WERI-Rb-1 (cell line): ENCODE measurements at regions not wholly inside any gene's neighbourhood (a gene's known extent, or its start where the extent isn't known, plus 50 kb on each side); places are given as distances from the start of the nearest gene placed in this dataset.

Source experiments
- DNase-seq: peaks from one replicate; pipeline ENCODE4 v3.0.0-alpha.2; 2020
- H3K27ac ChIP-seq: fragments of 250-450 bp; sonication (Bioruptor Pico); 2 replicates; pipeline ENCODE4 v1.5.1; 2020; ENCODE audit warnings: mild to moderate bottlenecking, moderate library complexity
- H3K27me3 ChIP-seq: fragments of 250-450 bp; sonication (Bioruptor Pico); 2 replicates; pipeline ENCODE4 v1.5.1; 2021; ENCODE audit warnings: mild to moderate bottlenecking, low read depth, moderate library complexity; ENCODE audit not compliant: insufficient read depth, severe bottlenecking
- H3K36me3 ChIP-seq: fragments of 250-450 bp; sonication (Bioruptor Pico); 2 replicates; pipeline ENCODE4 v1.5.1; 2020; ENCODE audit warnings: mild to moderate bottlenecking, moderate library complexity
- H3K4me3 ChIP-seq: 2 replicates; pipeline ENCODE4 v1.5.1; 2011; ENCODE audit warnings: low read depth, mild to moderate bottlenecking, control low read depth, low read length
- H3K9me3 ChIP-seq: fragments of 250-450 bp; sonication (Bioruptor Pico); 2 replicates; pipeline ENCODE4 v1.5.1; 2021; ENCODE audit warnings: mild to moderate bottlenecking, moderate library complexity; ENCODE audit not compliant: severe bottlenecking
- TF ChIP-seq, protein P1 (sequence below): IDR thresholded peaks from 2 replicates; pipeline ENCODE4 v1.5.1; 2011; ENCODE audit warnings: low read depth, mild to moderate bottlenecking, control low read depth, inconsistent platforms, low read length

DNA sequence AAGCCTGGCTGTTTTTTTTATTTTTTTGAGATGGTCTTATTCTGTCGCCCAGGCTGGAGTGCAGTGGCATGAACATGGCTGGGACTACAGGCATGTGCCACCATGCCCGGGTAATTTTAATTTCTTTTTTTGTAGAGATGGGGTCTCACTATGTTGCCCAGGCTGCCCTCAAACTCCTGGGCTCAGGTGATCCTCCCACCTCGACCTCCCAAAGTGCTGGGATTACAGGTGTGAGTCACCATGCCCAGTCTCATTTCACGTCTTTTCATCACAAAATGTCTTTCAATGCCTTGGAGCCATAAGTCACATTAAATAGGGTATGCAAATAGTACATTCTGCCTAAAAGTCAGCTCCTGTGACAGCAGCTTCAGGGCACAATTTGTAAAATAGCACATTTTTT, 52.8 kb downstream of the SOX2 start:
- Histone ChIP-seq H3K27ac (no peak overlapping the region), H3K27me3 (peaks cover 67% of the 10 kb centered on the region), H3K4me3 (no peak overlapping the region), H3K9me3 (no peaks in the 10 kb centered on the region), H3K36me3 (no peaks in the 10 kb centered on the region)
- TF ChIP-seq, protein P1, sequence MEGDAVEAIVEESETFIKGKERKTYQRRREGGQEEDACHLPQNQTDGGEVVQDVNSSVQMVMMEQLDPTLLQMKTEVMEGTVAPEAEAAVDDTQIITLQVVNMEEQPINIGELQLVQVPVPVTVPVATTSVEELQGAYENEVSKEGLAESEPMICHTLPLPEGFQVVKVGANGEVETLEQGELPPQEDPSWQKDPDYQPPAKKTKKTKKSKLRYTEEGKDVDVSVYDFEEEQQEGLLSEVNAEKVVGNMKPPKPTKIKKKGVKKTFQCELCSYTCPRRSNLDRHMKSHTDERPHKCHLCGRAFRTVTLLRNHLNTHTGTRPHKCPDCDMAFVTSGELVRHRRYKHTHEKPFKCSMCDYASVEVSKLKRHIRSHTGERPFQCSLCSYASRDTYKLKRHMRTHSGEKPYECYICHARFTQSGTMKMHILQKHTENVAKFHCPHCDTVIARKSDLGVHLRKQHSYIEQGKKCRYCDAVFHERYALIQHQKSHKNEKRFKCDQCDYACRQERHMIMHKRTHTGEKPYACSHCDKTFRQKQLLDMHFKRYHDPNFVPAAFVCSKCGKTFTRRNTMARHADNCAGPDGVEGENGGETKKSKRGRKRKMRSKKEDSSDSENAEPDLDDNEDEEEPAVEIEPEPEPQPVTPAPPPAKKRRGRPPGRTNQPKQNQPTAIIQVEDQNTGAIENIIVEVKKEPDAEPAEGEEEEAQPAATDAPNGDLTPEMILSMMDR: no peak
- no peak for DNase-seq

- TF ChIP-seq, protein P1: no peak
- Histone ChIP-seq H3K4me3 (no peak overlapping the region), H3K27ac (no peak overlapping the region), H3K27me3 (peaks cover 77% of the 10 kb centered on the region), H3K36me3 (no peaks in the 10 kb centered on the region), H3K9me3 (no peaks in the 10 kb centered on the region)
- DNase-seq: no peak
Measured at GRCh38 chr3:181770296-181770695, 58.6 kb downstream of the SOX2 start.

DNA sequence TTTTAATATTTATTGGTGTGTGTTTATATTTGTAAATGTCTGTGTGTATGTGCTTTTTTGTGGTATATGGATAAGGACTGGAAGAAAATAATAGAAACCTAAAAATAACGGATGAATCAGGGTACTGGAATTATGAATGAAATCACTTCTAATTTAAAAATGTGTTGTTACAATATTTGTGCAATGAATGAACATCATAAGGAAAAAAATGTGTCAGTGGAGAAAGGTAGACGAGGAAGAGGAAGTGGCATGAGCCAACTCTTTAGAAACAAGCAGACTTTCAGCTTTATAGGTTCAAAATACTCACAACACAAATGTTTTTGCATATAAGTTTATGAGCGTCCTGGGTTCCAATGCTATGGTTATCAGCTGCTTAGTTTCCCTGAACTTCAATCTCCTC, 59.4 kb downstream of the SOX2 start:
- TF ChIP-seq, protein P1: no peak
- no peak overlapping the region for H3K27ac ChIP-seq
- H3K27me3 ChIP-seq: peaks cover 85% of the 10 kb centered on the region
- H3K9me3 ChIP-seq: no peaks in the 10 kb centered on the region
- no peak overlapping the region for H3K4me3 ChIP-seq
- no peak for DNase-seq
- H3K36me3 ChIP-seq: no peaks in the 10 kb centered on the region

- Histone ChIP-seq H3K27me3 (peaks cover 80% of the 10 kb centered on the region), H3K36me3 (no peaks in the 10 kb centered on the region), H3K27ac (no peak overlapping the region), H3K9me3 (no peaks in the 10 kb centered on the region), H3K4me3 (no peak overlapping the region)
- DNase-seq: no peak
- TF ChIP-seq, protein P1: no peak
Measured at GRCh38 chr3:181772166-181772565, 60.4 kb downstream of the SOX2 start.

DNA sequence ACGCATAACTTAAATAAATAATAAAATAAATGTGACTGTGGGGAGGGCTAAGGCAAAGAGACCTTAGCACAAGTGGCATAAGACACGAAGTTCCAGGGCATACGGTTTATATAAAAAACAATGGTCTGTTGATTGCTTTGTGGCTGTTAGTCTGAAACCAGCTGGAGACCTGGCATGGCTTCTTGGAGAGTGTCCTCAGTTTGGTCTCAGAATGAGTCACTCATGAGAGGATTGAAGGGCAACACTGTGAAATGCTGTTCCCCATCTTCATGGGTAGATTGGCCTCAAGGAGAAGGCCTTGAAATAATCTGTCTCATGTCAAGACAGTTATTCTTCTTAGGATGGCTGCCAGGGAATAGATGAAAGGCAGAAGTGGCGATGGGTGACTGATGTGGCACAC, 62.2 kb downstream of the SOX2 start:
- no peak overlapping the region for H3K4me3 ChIP-seq
- no peaks in the 10 kb centered on the region for H3K36me3 ChIP-seq
- H3K27me3 ChIP-seq: peaks cover 76% of the 10 kb centered on the region
- no peaks in the 10 kb centered on the region for H3K9me3 ChIP-seq
- DNase-seq: no peak
- H3K27ac ChIP-seq: no peak overlapping the region
- TF ChIP-seq, protein P1: no peak

GRCh38 chr3:181782306-181782954, 70.7 kb downstream of the SOX2 start:
- Histone ChIP-seq H3K27me3 (peaks cover 68% of the 10 kb centered on the region), H3K36me3 (no peaks in the 10 kb centered on the region), H3K9me3 (no peaks in the 10 kb centered on the region), H3K27ac (no peak overlapping the region), H3K4me3 (no peak overlapping the region)
- TF ChIP-seq, protein P1: no peak
- no peak for DNase-seq
